ENCODE measurements at regions not wholly inside any gene's neighbourhood (a gene's known extent, or its start where the extent isn't known, plus 50 kb on each side); places are given as distances from the start of the nearest gene placed in this dataset.
A peak's percentile ranks its signal among the peaks of the same experiment; 100 is the strongest.

DNA sequence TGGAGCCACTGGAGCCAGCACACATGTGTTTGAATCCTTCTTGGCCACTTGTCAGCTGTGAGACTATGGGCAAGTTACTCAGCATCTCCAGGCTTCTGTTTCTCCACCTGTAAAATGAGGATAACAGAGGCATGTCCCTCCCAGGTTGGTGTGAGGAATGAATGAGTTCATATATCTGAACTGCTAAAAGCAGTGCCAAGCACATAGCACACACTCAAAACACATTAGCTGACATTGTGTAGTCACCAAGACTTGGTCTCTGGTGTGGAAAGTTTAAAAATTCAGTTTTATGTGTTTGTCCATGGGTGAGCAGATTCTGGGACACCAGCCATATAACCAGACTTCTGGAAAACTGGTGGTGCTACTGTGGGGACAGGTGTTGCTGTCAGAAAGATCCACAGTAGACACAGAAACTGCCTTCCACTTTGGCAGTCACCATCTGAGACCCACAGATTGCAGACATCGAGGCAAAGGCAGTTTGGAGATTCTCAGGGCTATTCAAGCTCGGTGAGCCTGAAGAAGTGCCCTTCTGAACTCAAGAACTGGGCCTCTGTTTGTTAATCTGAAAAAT, 115.8 kb downstream of the MRPL14 start:
- DNase-seq (ENCODE audit: low read depth): no peak

DNA sequence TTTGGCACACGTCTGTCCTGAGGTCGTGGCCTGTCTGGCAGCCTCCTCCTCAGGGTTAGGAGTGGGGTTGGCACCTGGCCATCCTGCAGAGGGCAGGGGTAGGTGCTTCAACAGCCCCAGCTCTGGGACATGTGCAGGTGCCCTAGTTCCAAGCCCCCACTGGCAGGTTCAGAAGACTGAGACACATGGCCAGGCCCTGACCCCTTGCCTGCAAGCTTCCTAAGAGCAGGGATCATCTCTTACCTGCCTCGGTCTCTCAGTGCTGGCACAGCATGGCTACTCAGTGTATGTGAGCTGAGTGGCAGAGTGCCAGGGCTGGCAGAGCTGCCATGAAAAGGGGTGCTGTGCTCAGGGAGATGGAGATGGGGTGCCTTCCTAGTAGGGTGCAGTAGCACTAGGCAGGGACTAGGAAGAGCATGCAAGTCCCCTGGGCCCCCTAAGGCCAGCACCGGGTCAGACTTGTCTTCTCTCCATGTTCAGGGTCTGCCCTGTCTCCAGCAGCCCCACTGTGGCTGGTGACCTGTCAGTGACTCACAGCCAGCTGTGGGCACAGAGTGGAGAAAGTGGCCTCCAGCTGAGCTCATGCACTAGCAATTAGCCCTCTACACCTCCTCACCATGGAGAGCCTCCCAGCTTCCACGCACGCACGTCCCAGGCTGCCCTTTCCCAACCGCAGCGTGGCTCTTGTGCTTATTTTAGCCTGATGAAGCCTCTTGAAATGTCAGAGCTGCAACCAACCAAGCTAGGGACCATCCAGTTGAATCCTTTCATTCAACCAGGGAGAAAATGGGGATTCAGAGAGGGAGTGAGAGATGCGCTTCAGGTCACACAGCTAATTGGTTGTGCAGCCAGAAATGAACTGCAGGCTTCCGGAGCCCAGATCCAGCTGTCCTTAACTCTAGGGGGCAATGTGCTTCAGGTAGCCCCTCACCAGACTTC, 116.6 kb downstream of the MRPL14 start:
- peak; percentile 92 for DNase-seq (ENCODE audit: low read depth)

DNA sequence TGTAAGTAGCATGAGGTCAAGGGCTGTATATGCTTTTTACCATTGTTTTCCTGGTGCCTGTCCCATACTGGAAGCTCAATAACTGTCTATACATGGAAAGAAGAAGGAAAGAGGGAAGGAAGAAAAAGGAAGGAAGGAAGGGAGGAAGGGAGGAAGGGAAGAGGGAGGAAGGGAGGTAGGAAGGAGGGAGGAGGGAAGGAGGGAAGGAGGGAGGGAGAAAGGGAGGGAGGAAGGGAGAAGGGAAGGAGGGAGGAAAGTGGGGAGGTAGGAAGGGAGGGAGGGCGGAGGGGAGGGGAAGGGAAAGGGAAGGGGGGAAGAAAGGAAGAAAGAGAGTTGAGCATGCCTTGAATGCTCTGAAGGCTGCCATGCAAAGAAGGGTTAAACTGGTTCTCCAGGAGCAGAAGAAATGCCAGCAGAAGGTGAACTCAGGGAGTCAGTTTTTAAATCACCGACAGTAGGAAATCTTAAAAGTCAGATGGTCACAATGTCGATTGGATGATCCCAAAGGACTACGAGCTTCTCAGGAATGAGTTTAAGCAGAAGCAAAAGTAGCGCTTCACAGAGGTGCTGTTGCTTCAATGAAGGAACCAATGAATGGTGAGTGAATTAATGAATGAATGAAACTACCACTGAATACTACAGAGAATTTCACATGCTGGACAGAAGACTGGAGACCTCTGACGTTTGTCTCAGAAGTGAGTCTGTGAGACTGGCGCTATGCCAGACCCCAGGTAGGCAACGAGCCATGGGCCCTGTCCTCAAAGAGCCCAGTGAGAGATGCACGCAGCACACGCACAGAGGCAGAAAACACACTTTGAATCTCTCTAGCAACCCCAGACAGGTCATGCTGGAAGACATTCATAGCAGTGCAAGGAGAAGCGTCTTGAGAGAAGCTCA, 117.6 kb downstream of the MRPL14 start:
- no peak for DNase-seq (ENCODE audit: low read depth)

DNA sequence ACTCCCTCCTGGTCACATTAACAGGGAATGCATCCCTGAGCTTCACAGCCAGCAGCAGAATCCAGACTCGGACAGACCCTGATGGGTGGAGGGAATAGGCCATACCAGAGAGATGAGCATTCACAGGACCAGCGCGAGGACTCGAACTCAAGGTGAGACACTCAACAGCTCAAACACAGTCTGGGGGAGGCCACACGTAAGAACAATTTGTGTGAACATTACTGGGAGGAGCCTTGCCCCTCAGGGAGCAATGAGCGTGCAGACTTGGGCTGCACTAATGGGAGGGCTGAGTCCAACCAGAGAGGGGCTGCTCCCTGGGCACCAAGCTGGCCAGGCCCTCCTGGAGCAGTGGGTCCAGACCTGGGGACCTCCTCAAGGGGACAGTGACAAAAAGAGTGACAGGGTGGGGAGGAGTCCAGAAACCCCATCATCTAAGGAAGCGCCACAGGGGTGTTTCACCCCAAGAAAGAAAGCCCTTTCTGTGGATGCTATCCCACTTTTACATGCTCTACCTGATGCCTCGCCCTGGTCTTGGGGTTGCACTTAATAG, 118.4 kb downstream of the MRPL14 start:
- no peak for DNase-seq (ENCODE audit: low read depth)

DNA sequence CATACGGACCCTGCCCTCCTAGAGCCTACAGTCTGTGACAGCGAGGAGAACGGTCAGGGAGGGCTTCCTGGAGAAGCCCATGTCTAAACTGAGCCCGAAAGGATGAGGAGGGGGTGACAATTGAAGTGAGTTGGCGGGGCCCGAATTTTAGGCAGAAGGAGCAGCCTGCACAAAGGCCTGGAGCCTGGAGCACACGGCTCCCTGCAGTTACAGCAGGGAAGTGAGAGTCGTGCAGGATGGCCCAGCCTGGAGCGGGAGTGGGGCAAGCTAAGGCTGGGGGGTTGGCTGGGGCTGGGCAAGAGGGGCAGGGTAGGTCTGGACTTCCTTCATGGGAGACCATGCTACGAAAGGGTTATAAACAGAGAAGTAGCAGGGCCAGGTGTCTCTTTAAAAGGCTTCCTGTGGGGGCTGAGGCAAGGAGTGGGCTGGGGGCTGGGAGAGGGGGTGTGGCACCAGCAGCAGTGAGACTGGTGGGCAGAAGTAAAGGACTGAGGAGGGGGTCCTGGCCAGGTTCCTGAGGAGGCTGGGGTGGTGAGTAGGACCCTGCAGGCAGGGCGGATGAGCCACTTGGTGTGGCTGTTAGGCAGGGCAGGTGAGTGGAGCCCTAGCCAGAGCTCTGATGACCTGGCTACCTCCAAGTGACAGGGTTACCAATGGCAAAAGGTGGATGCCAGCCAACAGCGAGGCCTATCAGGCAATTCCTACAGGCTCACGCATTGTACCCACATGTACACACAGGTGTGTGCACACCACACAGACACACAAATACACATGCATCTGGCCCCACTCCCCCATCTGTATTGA, 119.2 kb downstream of the MRPL14 start:
- no peak for DNase-seq (ENCODE audit: low read depth)

DNA sequence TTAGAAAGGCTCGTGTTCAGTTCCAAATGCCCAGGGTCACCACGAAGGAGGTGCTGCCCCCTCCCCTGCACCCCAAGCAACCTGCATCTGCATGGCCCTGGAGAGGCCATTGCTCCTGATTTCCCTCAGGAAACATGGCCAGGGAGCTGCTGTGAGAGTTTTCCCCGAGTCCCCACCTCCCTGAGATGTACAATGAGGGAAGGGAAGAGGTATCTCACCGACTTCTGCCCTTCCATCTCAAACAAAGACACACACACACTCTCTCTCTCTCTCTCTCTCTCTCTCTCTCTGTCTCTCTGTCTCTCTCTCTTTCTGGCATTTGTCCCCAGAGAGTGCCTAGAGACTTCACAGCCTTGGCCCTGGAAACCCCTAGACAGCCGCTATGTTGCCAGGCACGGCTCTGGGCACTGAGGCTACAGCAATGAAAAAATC, 120.4 kb downstream of the MRPL14 start:
- no peak for DNase-seq (ENCODE audit: low read depth)

DNA sequence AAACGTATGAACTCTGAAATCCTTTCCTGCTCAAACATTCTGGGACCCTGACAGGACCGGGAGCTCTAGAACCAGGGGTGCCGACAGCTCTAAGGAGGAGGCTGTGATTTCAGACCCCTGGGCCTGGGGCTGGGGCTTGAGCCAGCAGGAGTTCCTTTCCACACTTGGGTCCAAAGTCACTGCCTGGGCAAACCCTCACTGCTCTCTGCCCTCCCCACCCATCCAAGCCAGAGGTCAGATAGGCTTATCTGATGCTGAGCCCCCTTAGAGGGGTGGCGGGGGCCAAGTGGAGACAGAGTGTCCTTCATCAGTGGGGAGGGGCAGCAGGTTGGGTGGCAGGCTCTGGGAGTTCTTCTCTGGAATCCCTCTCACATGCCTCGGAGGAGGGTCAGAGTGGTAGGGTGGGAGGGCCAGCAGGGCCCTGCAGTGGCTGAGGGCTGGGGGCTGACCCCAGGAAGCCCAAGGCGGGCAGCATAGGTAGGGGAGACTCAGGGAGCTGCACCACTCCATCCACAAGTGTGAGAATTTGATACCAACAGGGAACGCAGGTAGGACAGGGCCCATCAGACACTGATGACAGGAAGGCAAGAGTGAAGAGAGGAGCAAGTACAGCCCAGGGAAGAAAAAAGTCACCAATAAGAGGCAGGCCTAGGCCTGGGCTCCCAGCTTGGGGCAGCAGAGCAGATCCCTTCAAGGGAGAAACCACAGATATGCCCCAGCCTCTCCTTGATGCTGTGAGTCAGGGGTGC, 121.0 kb downstream of the MRPL14 start:
- no peak for DNase-seq (ENCODE audit: low read depth)

DNA sequence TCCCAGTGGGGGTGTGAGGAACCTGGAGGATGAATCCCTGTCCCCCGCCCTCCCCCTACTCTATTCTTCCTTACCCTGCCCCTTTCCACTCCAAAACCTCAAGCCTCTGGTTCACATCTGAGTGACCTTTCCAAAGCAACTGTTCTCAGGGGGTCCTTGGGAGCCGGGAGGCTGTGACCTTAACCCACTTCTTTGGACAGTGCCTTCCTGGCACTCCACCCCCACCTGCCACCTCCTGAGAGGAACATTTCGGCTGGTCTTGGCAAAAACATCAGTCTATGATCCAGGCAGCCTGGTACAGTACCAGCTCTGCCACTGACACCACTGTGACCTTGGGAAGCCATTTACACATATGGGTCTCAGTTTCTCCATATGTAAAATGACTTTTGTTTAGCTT, 121.7 kb downstream of the MRPL14 start:
- DNase-seq (ENCODE audit: low read depth): no peak

DNA sequence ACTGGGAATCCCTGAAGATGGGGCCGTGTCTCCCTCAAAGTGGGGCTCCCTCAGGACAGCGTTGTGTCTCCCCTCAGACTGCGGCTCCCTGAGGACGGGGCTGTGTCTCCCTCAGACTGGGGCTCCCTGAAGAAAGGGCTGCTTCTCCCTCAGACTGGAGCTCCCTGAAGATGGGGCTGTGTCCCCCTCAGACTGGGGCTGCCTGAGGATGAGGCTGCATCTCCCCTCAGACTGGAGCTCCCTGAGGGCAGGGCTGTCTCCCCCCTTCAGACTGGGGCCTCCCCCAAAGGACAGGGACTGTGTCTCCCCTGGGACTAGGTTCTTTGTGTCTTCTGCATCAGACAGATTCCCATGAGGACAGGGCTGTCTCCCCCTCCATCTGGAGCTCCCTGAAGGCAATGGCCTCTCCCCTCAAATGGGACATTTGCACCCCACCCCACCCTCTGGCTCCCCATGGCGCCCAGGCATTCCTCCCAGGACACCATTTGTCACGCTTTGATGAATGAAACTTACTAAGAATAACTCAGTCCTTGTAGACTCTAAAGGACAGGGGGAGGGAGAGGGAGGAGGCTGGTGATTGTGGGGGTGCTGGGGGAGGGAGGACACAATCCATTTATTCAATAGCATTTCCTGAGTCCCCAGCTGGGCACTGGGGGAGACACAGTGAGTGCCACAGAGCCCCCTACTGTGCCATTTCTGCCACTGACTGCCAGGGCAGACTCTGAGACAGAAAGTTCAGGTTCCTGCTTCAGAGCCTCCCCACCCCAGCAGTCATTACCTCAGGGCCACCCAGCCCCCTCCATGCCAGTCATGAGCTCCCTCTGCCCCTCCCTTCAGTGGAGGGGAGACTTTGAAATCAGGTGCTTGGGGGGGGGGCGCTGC, 122.4 kb downstream of the MRPL14 start:
- DNase-seq (ENCODE audit: low read depth): no peak

DNA sequence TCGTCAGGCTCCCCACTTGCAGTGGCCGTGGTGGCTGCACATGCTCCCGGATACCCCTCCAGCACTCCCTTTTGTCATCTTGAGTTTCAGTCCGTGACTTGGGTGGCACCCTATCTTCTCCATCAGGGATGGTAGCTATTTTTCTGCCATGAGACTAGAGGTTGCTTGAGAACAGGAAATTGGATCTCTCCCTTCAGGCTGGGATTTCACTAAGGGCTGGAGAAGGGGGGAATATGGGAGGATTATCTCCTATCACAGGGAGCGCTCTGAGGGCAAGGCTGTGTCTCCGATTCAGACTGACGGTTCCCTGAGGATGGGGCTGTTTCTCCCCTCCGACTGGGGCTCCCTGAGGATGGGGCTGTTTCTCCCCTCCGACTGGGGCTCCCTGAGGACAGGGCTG, 123.1 kb downstream of the MRPL14 start:
- DNase-seq (ENCODE audit: low read depth): no peak

DNA sequence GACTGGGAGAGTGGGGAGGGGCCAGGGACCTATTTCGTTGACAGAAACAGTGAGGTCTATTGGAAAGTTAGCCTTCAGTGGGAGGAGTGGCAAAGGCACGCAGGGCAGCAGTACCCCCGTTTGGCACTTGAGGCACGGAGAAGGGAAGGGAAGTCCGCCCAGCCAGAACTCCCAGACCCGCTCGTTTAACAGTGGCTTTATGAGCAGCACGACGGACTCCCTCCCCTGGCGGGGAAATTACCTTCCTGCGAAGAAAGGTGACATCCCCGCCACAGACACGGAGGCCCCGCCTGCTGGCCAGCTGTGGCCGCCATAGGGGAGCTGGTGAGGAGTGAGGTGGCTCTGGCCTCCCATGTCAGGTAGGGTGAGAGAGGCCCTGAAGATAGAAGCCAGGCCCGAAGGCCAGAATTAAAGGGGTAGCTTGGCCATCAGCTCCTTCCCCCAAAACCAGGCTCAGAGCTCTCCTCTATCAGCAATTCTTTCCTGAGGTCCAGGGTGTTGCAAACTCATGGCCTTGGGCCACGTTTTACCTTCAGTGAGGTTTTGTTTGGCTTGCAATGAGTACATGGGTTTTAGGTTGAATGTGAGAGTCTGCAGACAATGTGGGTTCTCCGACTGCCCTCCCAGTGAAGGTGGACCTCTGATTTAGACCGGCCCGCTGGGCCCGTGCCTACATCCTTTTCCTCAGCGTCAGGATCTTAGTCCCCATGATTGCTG, 123.7 kb downstream of the MRPL14 start:
- no peak for DNase-seq (ENCODE audit: low read depth)

DNA sequence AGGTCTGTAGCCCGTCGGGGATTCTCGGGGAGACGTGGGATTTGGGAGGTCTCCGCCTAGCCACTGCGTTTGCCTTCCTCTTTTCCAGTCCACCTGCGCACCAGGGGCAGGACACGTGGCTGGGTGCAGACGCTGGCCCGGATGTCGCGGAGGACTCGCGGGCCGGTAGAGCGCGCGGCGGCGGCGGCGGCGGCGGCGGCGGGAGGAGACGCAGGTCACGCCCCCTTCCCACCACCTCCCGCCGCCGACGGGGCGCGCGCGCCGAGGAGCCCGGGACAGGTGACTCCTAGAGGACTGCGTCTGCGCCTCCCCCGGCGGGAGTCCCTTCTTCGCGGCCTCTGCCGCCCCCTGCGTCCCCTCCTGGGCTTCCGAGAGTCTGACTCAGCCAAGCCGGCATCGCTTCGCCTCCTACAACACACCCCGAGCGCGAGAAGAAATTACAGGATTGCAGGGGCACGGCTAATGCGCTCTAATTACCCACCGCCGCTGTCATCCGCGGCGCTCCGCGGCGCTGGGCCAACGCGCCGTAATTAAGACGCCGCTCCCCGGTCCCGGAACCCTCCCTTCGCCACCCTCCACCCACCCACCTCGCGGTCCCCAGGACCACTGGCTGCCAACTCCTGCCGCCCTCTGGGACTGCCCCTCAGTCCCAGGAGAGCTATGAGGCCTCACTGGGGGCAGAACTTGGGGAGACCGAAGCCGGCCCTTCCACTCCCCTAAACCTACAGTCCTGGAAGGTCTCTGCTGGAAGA, 124.5 kb downstream of the MRPL14 start:
- no peak for DNase-seq (ENCODE audit: low read depth)

DNA sequence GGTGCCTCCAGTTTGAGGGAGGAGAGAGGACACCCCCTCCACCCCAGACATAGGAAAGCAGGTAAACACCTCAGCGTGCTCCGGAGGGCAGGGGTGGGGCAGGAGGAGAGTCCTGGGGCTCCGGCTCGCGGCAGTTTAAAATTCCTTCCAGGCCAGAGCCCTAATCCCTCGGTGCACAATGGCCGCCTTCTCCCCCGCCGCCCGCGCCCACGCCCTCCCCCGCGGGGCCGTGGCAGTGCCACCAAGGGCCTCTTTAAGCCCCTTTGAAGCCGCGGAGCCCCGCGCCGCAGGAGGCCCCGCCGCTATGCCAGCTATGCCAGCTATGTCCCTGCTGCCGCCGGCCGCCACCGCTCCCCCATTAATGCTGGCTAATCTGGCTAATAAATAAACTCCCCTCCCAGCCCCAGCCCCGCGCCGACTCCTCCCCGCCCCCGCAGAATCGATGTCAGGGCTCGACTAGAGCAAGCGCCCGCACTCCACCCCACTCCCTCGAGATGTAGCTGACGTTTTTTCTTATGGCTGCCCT, 125.1 kb downstream of the MRPL14 start:
- DNase-seq (ENCODE audit: low read depth): no peak

DNA sequence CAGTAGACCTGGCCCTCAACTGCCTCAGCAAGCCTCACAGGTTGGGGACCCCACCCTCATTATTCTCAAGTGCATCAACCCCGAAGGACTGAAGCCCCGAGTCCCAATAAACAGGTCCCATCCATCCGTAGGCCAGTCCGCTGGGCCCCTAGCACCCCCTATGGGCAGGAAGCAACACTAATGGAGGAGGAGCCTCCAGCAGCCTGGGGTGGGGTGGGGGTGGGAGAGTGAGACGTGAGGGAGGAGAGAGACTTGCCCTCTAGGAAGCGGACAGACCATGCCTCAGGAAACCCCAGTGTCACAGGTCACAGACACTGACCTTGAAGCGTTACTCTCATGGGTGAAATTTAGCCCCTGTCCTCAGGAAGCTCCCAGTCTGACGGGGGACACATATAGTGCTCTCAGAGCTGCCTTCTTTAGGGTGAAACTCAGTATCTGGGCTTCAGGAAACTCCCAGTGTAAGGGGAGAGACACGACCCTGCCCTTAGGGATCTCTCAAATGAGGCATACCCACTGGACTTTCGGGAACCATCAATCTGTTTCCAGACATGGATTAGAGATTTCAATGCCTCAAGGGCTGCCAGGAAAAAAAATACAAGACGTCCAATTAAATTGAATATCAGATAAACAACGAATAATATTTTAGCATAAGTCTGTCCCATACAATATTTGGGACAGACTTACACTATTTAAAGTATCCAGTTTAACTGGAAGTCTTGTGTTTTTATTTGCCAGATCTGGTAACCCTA, 125.8 kb downstream of the MRPL14 start:
- DNase-seq (ENCODE audit: low read depth): no peak

DNA sequence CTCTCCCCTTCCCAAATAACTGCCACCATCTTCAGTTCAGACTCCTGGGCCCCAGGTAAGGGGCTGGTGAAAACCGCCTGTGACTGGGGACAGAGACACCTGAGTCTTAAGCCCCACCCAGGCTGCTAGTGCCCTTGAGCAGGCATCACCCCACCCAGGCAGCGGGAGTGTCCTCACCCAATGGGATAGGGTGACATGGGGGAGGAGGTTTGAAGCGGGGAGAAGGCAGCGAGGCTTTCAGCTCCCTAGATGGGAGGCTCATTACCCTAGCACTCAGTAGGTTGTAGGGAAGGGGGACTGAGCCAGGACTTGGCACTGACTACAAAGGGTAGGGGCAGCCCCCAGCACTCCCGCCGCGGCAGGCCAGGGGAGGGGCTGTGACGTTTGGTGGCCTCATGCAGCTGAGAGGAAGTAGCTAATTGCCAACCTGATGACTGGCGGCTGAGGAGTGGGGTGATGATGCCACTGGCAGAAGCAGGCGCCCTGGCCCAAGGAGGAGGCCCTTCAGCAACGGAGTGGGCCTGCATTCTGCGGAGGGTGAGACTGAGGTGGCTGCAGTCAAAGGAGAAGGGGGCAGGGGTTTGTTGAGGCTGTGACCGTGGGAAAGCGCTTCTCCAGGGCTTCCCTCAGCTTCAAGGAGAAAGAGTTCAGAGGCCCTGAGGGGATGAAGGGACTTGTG, 126.9 kb downstream of the MRPL14 start:
- no peak for DNase-seq (ENCODE audit: low read depth)

DNA sequence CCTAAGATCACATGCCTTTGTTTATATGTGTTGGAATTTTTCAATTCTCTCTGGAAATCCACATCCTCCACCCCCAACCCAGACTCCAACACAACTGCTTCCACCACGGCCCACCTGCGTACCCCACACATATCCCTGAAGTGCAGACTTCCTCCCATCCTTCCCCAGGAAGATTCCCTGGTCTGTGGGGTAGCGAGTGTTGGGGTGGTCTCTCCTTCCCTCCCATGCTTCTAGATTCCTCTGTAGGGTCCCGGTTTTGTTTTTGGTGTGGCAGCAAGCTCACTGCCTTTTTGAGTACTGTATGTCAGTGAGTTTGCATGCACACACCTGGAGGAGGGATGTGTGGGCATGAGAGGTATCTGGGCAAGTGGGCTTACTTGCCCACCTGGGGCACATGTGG, 127.6 kb downstream of the MRPL14 start:
- no peak for DNase-seq (ENCODE audit: low read depth)

Data from GM04503 (cell line).